ENCODE measurements at regions not wholly inside any gene's neighbourhood (a gene's known extent, or its start where the extent isn't known, plus 50 kb on each side); places are given as distances from the start of the nearest gene placed in this dataset.

GRCh38 chr9:103804077-103804735 lies 289.9 kb upstream of the SMC2 start:
- no peak for ATAC-seq (ENCODE audit: low read depth in 2 of 2)
- Mint-ChIP-seq H3K36me3 (no peaks in the 10 kb centered on the region), H3K4me1 (no peaks in the 10 kb centered on the region), H3K9me3 (peaks cover 0 to 5% (median 0%) of the 10 kb centered on the region in 7 donors), H3K27ac (no peak overlapping the region), H3K27me3 (no peaks in the 10 kb centered on the region), H3K4me3 (no peak overlapping the region)
- DNase-seq, result no peak

GRCh38 chr9:103809745-103810144 lies 284.4 kb upstream of the SMC2 start:
- Mint-ChIP-seq H3K27ac (no peak overlapping the region), H3K9me3 (peaks cover 0 to 5% (median 0%) of the 10 kb centered on the region in 7 donors), H3K27me3 (no peaks in the 10 kb centered on the region), H3K4me1 (no peaks in the 10 kb centered on the region), H3K36me3 (no peaks in the 10 kb centered on the region), H3K4me3 (no peak overlapping the region)
- DNase-seq (no peak), ATAC-seq (ENCODE audit: low read depth in 2 of 2) (no peak)

DNA sequence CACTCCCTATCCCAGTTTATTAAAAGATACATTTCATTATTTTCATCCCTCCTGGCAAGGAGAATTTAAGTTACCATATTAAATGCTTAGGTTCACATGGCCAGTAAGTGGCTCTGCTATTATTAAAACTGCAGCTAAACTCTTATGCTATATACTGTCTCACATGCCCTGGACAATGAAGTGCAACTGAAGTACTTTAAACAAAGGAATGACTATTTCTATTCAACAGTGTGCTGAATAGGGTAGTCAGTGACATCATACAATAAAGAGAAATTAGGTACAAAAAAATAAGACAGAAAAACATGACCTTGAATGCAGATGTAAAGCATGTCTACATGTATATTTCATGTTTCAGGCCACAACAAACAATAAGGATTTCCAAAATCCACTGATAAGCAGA lies 282.6 kb upstream of the SMC2 start:
- H3K27ac Mint-ChIP-seq, result no peak overlapping the region
- H3K36me3 Mint-ChIP-seq, result no peaks in the 10 kb centered on the region
- DNase-seq, result no peak
- H3K4me3 Mint-ChIP-seq, result no peak overlapping the region
- H3K9me3 Mint-ChIP-seq, result peaks cover 0 to 2% (median 0%) of the 10 kb centered on the region in 7 donors
- no peaks in the 10 kb centered on the region for H3K4me1 Mint-ChIP-seq
- H3K27me3 Mint-ChIP-seq, result no peaks in the 10 kb centered on the region
- no peak for ATAC-seq (ENCODE audit: low read depth in 2 of 2)

DNA sequence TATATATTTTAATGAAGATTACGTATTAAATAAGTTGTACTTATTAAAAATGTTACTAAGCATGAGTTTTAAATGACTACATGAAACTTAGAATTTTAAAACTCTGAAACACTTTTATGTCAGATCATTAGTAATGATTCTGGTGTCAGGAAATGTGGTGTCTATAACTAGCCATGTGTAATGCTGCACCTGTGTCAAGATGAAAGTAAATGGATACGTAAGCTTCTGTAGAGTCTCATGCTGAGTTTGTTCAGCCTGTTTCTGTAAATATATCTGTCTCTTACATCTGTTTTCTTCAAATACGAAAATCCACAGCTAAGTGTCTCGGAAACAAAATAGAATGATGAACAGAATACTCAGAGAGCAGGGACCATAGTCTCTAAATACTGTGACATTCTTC lies 278.0 kb upstream of the SMC2 start:
- H3K36me3 Mint-ChIP-seq, result no peaks in the 10 kb centered on the region
- no peaks in the 10 kb centered on the region for H3K4me1 Mint-ChIP-seq
- no peak for ATAC-seq (ENCODE audit: low read depth in 2 of 2)
- no peak overlapping the region for H3K27ac Mint-ChIP-seq
- no peaks in the 10 kb centered on the region for H3K27me3 Mint-ChIP-seq
- DNase-seq, result no peak
- no peaks in the 10 kb centered on the region for H3K9me3 Mint-ChIP-seq
- no peak overlapping the region for H3K4me3 Mint-ChIP-seq

DNA sequence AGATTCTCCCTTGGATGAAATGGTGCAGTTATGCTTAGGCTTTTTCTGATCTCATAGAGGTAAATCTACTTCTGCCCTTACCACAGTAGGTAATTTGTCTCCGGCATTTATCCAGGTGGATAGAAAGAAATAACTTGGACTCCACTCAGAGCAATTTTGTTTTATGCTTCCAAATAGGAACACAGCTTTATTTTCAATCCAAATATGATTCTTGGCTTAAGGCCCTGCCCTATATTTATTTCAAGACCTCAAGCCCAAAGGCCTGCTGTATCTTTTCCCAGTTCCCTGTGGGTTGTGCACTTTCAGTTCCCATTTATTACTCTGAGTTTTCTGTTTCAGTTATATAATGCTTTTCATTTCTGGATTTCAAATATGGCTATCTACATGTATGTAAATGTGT lies 274.2 kb upstream of the SMC2 start:
- no peaks in the 10 kb centered on the region for H3K4me1 Mint-ChIP-seq
- no peaks in the 10 kb centered on the region for H3K36me3 Mint-ChIP-seq
- no peaks in the 10 kb centered on the region for H3K9me3 Mint-ChIP-seq
- ATAC-seq (ENCODE audit: low read depth in 2 of 2) (no peak), DNase-seq (no peak)
- H3K4me3 Mint-ChIP-seq, result no peak overlapping the region
- H3K27ac Mint-ChIP-seq, result no peak overlapping the region
- H3K27me3 Mint-ChIP-seq, result no peaks in the 10 kb centered on the region

DNA sequence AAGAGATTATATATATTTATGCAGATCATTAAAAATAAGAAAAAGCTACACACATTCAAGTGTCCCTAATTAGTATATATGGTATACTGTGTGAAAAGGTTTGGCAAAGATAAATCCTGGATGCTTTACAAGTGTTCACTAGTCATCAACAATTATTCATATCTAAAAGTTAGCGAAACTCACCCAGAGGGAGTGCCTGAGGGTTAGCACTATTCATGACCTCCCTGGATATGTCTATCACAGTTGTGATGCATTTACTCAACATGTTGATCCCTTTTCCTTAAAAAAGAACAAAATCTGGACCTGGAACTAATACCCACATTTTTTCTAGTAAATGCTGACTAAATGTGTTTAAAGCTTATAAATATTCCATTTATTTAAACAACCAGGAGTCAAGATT lies 273.0 kb upstream of the SMC2 start:
- Mint-ChIP-seq H3K9me3 (peaks cover 0 to 1% (median 0%) of the 10 kb centered on the region in 7 donors), H3K4me3 (no peak overlapping the region), H3K36me3 (no peaks in the 10 kb centered on the region), H3K27me3 (no peaks in the 10 kb centered on the region), H3K27ac (no peak overlapping the region), H3K4me1 (no peaks in the 10 kb centered on the region)
- ATAC-seq (ENCODE audit: low read depth in 2 of 2) (no peak), DNase-seq (no peak)

DNA sequence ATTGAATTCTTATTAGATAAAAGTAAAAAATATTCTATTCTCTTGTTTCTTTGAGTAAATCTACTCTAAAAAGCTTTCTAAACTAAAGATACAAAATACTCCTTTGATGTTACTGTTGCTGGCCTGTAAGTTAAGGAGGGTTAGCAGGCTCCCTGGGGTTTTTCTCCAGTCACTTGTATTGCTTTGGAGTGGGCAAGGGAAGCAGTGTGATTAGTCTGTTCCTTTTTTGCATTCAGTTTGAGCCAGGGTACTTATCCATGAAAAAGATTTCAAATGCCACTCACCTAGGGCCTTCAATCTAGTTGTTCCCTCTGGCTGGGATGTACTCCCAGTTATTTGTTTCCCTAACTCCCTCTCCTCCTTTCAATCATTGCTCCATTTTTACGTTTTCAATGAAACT lies 256.2 kb upstream of the SMC2 start:
- ATAC-seq (ENCODE audit: low read depth in 2 of 2) (no peak), DNase-seq (no peak)
- Mint-ChIP-seq H3K36me3 (no peaks in the 10 kb centered on the region), H3K4me1 (no peaks in the 10 kb centered on the region), H3K27ac (no peak overlapping the region), H3K27me3 (no peaks in the 10 kb centered on the region), H3K9me3 (peaks cover 0 to 3% (median 0%) of the 10 kb centered on the region in 7 donors), H3K4me3 (no peak overlapping the region)

DNA sequence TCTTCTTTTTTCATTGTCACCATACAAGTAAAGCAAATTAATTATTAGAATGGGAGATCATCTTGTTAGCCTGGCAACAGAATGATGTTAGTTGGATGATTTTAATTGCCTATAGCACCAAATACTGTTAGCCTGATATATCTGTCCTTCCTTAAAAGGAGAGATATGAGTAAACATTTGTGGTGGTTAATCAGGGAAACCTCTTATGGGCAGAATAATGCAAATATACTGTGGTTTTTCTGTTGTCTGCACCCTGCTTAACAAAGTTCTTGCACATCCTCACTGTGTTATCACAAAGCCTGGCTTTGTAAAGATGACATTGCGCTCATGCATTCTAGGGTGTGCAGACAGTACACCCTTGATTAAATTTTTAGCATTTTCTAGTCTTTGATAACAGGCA lies 254.9 kb upstream of the SMC2 start:
- Mint-ChIP-seq H3K27ac (no peak overlapping the region), H3K9me3 (peaks cover 0 to 4% (median 2%) of the 10 kb centered on the region in 7 donors), H3K4me3 (no peak overlapping the region), H3K36me3 (no peaks in the 10 kb centered on the region), H3K4me1 (no peaks in the 10 kb centered on the region), H3K27me3 (no peaks in the 10 kb centered on the region)
- DNase-seq (no peak), ATAC-seq (ENCODE audit: low read depth in 2 of 2) (no peak)

GRCh38 chr9:103867886-103868285 lies 226.2 kb upstream of the SMC2 start:
- ATAC-seq (ENCODE audit: low read depth in 2 of 2) (no peak), DNase-seq (no peak)
- peaks cover 0 to 3% (median 0%) of the 10 kb centered on the region in 7 donors for H3K9me3 Mint-ChIP-seq
- no peak overlapping the region for H3K4me3 Mint-ChIP-seq
- H3K4me1 Mint-ChIP-seq, result no peaks in the 10 kb centered on the region
- H3K27me3 Mint-ChIP-seq, result no peaks in the 10 kb centered on the region
- no peaks in the 10 kb centered on the region for H3K36me3 Mint-ChIP-seq
- H3K27ac Mint-ChIP-seq, result no peak overlapping the region

- Mint-ChIP-seq H3K27me3 (no peaks in the 10 kb centered on the region), H3K4me1 (no peaks in the 10 kb centered on the region), H3K36me3 (no peaks in the 10 kb centered on the region), H3K9me3 (peaks cover 0 to 2% (median 0%) of the 10 kb centered on the region in 7 donors), H3K4me3 (no peak overlapping the region), H3K27ac (no peak overlapping the region)
- DNase-seq (no peak), ATAC-seq (ENCODE audit: low read depth in 2 of 2) (no peak)
Observed at GRCh38 chr9:103872811-103873210, 221.3 kb upstream of the SMC2 start.

GRCh38 chr9:103881419-103881818 lies 212.7 kb upstream of the SMC2 start:
- peak overlapping the region in 1 of 6 donors; percentile 21 for H3K27ac Mint-ChIP-seq
- peaks cover 0 to 2% (median 0%) of the 10 kb centered on the region in 7 donors for H3K9me3 Mint-ChIP-seq
- no peak overlapping the region for H3K4me3 Mint-ChIP-seq
- no peaks in the 10 kb centered on the region for H3K27me3 Mint-ChIP-seq
- H3K4me1 Mint-ChIP-seq, result no peaks in the 10 kb centered on the region
- DNase-seq (no peak), ATAC-seq (ENCODE audit: low read depth in 2 of 2) (no peak)
- no peaks in the 10 kb centered on the region for H3K36me3 Mint-ChIP-seq

DNA sequence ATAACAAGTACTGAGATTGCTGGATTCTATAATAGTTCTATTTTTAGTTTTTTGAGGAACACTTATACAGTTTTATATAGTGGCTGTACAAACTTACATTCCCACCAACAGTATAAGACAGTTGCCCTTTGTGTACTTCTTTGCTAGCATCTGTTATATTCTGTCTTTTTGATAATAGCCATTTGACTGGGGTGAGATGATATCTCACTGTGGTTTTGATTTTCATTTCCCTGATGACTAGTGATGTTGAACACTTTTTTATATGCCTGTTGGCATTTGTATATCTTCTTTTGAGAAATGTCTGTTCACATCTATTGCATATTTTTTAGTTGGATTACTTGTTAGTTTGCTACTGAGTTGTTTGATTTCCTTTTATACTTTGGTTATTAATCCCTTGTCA lies 204.1 kb upstream of the SMC2 start:
- no peak for ATAC-seq (ENCODE audit: low read depth in 2 of 2)

GRCh38 chr9:103894184-103894583 lies 199.9 kb upstream of the SMC2 start:
- DNase-seq (no peak), ATAC-seq (ENCODE audit: low read depth in 2 of 2) (no peak)
- no peak overlapping the region for H3K27ac Mint-ChIP-seq
- H3K9me3 Mint-ChIP-seq, result peaks cover 0 to 7% (median 2%) of the 10 kb centered on the region in 7 donors
- H3K36me3 Mint-ChIP-seq, result no peaks in the 10 kb centered on the region
- H3K4me3 Mint-ChIP-seq, result no peak overlapping the region
- no peaks in the 10 kb centered on the region for H3K4me1 Mint-ChIP-seq
- H3K27me3 Mint-ChIP-seq, result no peaks in the 10 kb centered on the region

More for the DNA sequence above, 204.1 kb upstream of the SMC2 start:
- DNase-seq, result no peak
- Mint-ChIP-seq H3K9me3 (peaks cover 0 to 7% (median 2%) of the 10 kb centered on the region in 7 donors), H3K4me3 (no peak overlapping the region), H3K27ac (no peak overlapping the region), H3K4me1 (no peaks in the 10 kb centered on the region), H3K27me3 (no peaks in the 10 kb centered on the region), H3K36me3 (no peaks in the 10 kb centered on the region)

GRCh38 chr9:103898550-103898949 lies 195.6 kb upstream of the SMC2 start:
- no peak for DNase-seq
- no peaks in the 10 kb centered on the region for H3K4me1 Mint-ChIP-seq
- no peaks in the 10 kb centered on the region for H3K27me3 Mint-ChIP-seq
- no peak overlapping the region for H3K4me3 Mint-ChIP-seq
- no peak overlapping the region for H3K27ac Mint-ChIP-seq
- peaks cover 0 to 6% (median 0%) of the 10 kb centered on the region in 7 donors for H3K9me3 Mint-ChIP-seq
- H3K36me3 Mint-ChIP-seq, result no peaks in the 10 kb centered on the region
- ATAC-seq (ENCODE audit: low read depth in 2 of 2), result no peak

DNA sequence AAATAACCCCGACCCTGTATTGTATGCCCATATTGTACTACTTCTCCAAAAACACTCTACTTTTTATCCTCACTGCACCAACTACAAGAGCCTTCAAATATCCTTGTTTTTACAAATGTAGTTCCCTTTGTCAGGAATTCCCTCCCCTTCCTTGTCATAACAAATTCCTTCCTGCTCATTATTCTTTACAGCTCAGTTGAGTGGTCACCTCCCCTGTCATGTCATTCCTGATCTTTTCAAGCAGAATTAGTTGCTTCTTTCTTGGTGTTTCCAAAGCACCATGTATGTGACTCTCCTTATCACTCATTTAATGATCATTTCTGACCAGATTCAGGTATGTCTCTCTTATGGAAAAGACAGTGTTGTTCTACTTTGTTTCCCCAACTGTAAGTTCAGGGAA lies 194.2 kb upstream of the SMC2 start:
- ATAC-seq (ENCODE audit: low read depth in 2 of 2) (no peak), DNase-seq (no peak)
- H3K27ac Mint-ChIP-seq, result no peak overlapping the region
- no peaks in the 10 kb centered on the region for H3K27me3 Mint-ChIP-seq
- peaks cover 0 to 4% (median 0%) of the 10 kb centered on the region in 7 donors for H3K9me3 Mint-ChIP-seq
- no peaks in the 10 kb centered on the region for H3K36me3 Mint-ChIP-seq
- H3K4me3 Mint-ChIP-seq, result no peak overlapping the region
- H3K4me1 Mint-ChIP-seq, result no peaks in the 10 kb centered on the region

Data from naive B cell (primary cell).